Keratinocyte (primary cell): ENCODE measurements at regions not wholly inside any gene's neighbourhood (a gene's known extent, or its start where the extent isn't known, plus 50 kb on each side); places are given as distances from the start of the nearest gene placed in this dataset.
"Not testable (repeated sequence)": the region's sequence is repeated elsewhere in the genome, so short reads cannot be mapped to it uniquely, and the experiment has no call there.

Source experiments
- DNase-seq: peaks from one replicate; pipeline ENCODE4 v3.0.0-alpha.2; 2011; ENCODE audit warnings: low read depth, missing footprints, low spot score
- FAIRE-seq: peaks from 2 replicates; lab custom pipeline; 2011; peaks lifted over from hg19 to GRCh38; lab: Jason Lieb, UNC
- H2AFZ ChIP-seq: 2 replicates; pipeline ENCODE4 v1.6.0; 2012; ENCODE audit warnings: low read length, control low read depth, inconsistent platforms; ENCODE audit not compliant: control insufficient read depth
- H3K27ac ChIP-seq: 2 replicates; pipeline ENCODE4 v1.5.1; 2011; ENCODE audit warnings: low read length; ENCODE audit not compliant: control insufficient read depth, insufficient read depth
- H3K27me3 ChIP-seq: 3 replicates; pipeline ENCODE4 v1.6.0; 2011; ENCODE audit warnings: low read length; ENCODE audit not compliant: control insufficient read depth, insufficient read depth; ENCODE audit errors: extremely low read depth
- H3K36me3 ChIP-seq, 2 experiments: 2 replicates in 1 of 2; 3 replicates in 1 of 2; pipeline ENCODE4 v1.5.1; 2011; ENCODE audit warnings: low read length in 2 of 2, mild to moderate bottlenecking in 1 of 2; ENCODE audit not compliant: control insufficient read depth in 2 of 2, insufficient read depth in 2 of 2; ENCODE audit errors: extremely low read depth in 1 of 2
- H3K4me1 ChIP-seq: 3 replicates; pipeline ENCODE4 v1.5.1; 2011; ENCODE audit warnings: low read length; ENCODE audit not compliant: control insufficient read depth, insufficient read depth; ENCODE audit errors: extremely low read depth
- H3K4me2 ChIP-seq: 3 replicates; pipeline ENCODE4 v1.6.0; 2011; ENCODE audit warnings: low read depth, low read length; ENCODE audit not compliant: control insufficient read depth, insufficient read depth; ENCODE audit errors: extremely low read depth
- H3K4me3 ChIP-seq, 3 experiments: fragments of 200-600 bp in 1 of 3; sonication (generic) in 1 of 3; 2 replicates in 2 of 3; 3 replicates in 1 of 3; pipeline ENCODE4 v1.5.1; 2011 to 2016; ENCODE audit warnings: low read length in 3 of 3, mild to moderate bottlenecking in 3 of 3, control low read depth in 2 of 3, inconsistent platforms in 1 of 3, low read depth in 1 of 3, mixed read lengths in 1 of 3, mixed run types in 1 of 3, moderate library complexity in 1 of 3; ENCODE audit not compliant: control insufficient read depth in 2 of 3, insufficient read depth in 2 of 3; ENCODE audit errors: extremely low read depth in 1 of 3
- H3K79me2 ChIP-seq: 2 replicates; pipeline ENCODE4 v1.6.0; 2012; ENCODE audit warnings: low read length; ENCODE audit not compliant: control insufficient read depth, insufficient read depth
- H3K9ac ChIP-seq: 3 replicates; pipeline ENCODE4 v1.6.0; 2011; ENCODE audit warnings: low read length; ENCODE audit not compliant: control insufficient read depth, insufficient read depth; ENCODE audit errors: extremely low read depth
- H3K9me1 ChIP-seq: 3 replicates; pipeline ENCODE4 v1.6.0; 2011; ENCODE audit warnings: low read length; ENCODE audit not compliant: control insufficient read depth, insufficient read depth; ENCODE audit errors: extremely low read depth
- H3K9me3 ChIP-seq: 2 replicates; pipeline ENCODE4 v1.5.1; 2012; ENCODE audit warnings: low read depth, low read length; ENCODE audit not compliant: control insufficient read depth
- H4K20me1 ChIP-seq: 3 replicates; pipeline ENCODE4 v1.6.0; 2011; ENCODE audit warnings: low read length; ENCODE audit not compliant: control insufficient read depth, insufficient read depth; ENCODE audit errors: extremely low read depth
- EZH2 ChIP-seq: IDR thresholded peaks from one replicate; pipeline ENCODE4 v1.6.1; 2012; ENCODE audit warnings: inconsistent platforms, mild to moderate bottlenecking, low read length, moderate library complexity
- dilution Hi-C: fragments of 300-500 bp; cut with MboI; formaldehyde crosslinking; loops from one replicate; pipeline ENCODE4 v1.7.0; 2020; ENCODE audit warnings: low sequenced_read_pairs; ENCODE audit not compliant: extremely low pct_ligation_motif_present
- TF ChIP-seq, protein P1 (sequence below), 3 experiments: IDR thresholded peaks in 1 of 3; conservative IDR thresholded peaks in 1 of 3; optimal IDR thresholded peaks in 1 of 3; 2 replicates in 2 of 3; 3 replicates in 1 of 3; pipeline versions ENCODE3 to v1.5.1; 2011; ENCODE audit warnings: low read length in 3 of 3, mild to moderate bottlenecking in 3 of 3, moderate library complexity in 2 of 3, control low read depth in 1 of 3, inconsistent platforms in 1 of 3; ENCODE audit not compliant: insufficient read depth in 2 of 3; ENCODE audit errors: extremely low read depth in 1 of 3

DNA sequence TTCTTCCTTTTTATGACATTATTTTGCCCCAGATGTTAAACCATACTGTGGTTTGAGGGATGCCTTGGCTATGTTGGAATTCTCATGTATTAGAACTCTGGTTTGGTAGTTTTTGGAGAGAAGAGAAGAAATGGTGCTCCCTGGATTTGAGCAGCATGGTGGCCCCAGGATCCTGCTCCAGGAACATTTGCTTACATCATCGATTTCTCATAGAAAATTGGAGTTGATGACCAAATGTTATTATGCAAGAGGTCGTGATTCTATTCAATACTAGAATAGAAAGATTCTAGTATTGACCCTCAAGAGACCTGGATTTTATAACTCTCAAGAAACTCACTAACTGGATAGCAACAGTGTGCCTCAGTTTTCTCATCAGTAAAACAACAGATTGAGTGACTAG, 77.5 kb upstream of the GNAQ start:
- TF ChIP-seq, protein P1, sequence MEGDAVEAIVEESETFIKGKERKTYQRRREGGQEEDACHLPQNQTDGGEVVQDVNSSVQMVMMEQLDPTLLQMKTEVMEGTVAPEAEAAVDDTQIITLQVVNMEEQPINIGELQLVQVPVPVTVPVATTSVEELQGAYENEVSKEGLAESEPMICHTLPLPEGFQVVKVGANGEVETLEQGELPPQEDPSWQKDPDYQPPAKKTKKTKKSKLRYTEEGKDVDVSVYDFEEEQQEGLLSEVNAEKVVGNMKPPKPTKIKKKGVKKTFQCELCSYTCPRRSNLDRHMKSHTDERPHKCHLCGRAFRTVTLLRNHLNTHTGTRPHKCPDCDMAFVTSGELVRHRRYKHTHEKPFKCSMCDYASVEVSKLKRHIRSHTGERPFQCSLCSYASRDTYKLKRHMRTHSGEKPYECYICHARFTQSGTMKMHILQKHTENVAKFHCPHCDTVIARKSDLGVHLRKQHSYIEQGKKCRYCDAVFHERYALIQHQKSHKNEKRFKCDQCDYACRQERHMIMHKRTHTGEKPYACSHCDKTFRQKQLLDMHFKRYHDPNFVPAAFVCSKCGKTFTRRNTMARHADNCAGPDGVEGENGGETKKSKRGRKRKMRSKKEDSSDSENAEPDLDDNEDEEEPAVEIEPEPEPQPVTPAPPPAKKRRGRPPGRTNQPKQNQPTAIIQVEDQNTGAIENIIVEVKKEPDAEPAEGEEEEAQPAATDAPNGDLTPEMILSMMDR (optimal IDR thresholded peaks at IDR 0.05 in 1 of 3, IDR thresholded peaks at IDR 0.05 in 1 of 3, conservative IDR thresholded peaks at IDR 0.05 in 1 of 3; ENCODE audit: extremely low read depth in 1 of 3, insufficient read depth in 2 of 3, low read length in 3 of 3), result no peak
- TF ChIP-seq EZH2, result no peak
- no peak overlapping the region for H3K4me2 ChIP-seq
- H3K27ac ChIP-seq, result no peak overlapping the region
- H3K36me3 ChIP-seq, result no peaks in the 10 kb centered on the region
- H4K20me1 ChIP-seq, result no peaks in the 10 kb centered on the region
- no peak overlapping the region for H3K9ac ChIP-seq
- no peaks in the 10 kb centered on the region for H3K9me1 ChIP-seq
- dilution Hi-C loops, result no loop called here
- no peak overlapping the region for H3K4me3 ChIP-seq
- no peak for DNase-seq
- H3K79me2 ChIP-seq, result no peaks in the 10 kb centered on the region
- H2AFZ ChIP-seq, result no peak overlapping the region
- H3K4me1 ChIP-seq, result no peaks in the 10 kb centered on the region
- H3K9me3 ChIP-seq, result no peaks in the 10 kb centered on the region
- no peak for FAIRE-seq
- H3K27me3 ChIP-seq, result no peaks in the 10 kb centered on the region

GRCh38 chr9:78106586-78106985, 75.0 kb upstream of the GNAQ start:
- dilution Hi-C loops, FAIRE-seq, H3K9me3 ChIP-seq, H3K27me3 ChIP-seq, H4K20me1 ChIP-seq, H3K4me3 ChIP-seq, H3K9me1 ChIP-seq, H3K79me2 ChIP-seq, H3K4me1 ChIP-seq, H3K4me2 ChIP-seq, H3K27ac ChIP-seq, DNase-seq, H3K36me3 ChIP-seq, H2AFZ ChIP-seq, H3K9ac ChIP-seq: not testable (repeated sequence)

- no peak overlapping the region for H3K4me3 ChIP-seq
- FAIRE-seq, result no peak
- dilution Hi-C loops, result no loop called here
Measured at GRCh38 chr9:78103971-78104433, 72.4 kb upstream of the GNAQ start.

More at GRCh38 chr9:78103971-78104433, 72.4 kb upstream of the GNAQ start:
- H3K9me3 ChIP-seq, result no peaks in the 10 kb centered on the region
- TF ChIP-seq EZH2, result no peak
- no peaks in the 10 kb centered on the region for H4K20me1 ChIP-seq
- no peak overlapping the region for H3K4me2 ChIP-seq
- no peaks in the 10 kb centered on the region for H3K4me1 ChIP-seq
- no peaks in the 10 kb centered on the region for H3K36me3 ChIP-seq
- no peak overlapping the region for H3K9ac ChIP-seq
- H3K79me2 ChIP-seq, result no peaks in the 10 kb centered on the region
- no peak for DNase-seq
- H3K27ac ChIP-seq, result no peak overlapping the region
- no peaks in the 10 kb centered on the region for H3K9me1 ChIP-seq
- no peak overlapping the region for H2AFZ ChIP-seq
- H3K27me3 ChIP-seq, result no peaks in the 10 kb centered on the region
